GM18909 (cell line): ENCODE measurements at regions not wholly inside any gene's neighbourhood (a gene's known extent, or its start where the extent isn't known, plus 50 kb on each side); places are given as distances from the start of the nearest gene placed in this dataset.

Experiments
- ATAC-seq: cut with Tn5 transposase; IDR thresholded peaks from one replicate; pipeline ENCODE4 v1.9.1; 2021; ENCODE audit warnings: mild to moderate bottlenecking; ENCODE audit not compliant: unreplicated experiment, poor library complexity

GRCh38 chr13:107545946-107546502 is 669.3 kb downstream of the LIG4 start:
- ATAC-seq: no peak

- ATAC-seq: no peak
Observed at GRCh38 chr13:107534548-107534947, 680.8 kb downstream of the LIG4 start.

GRCh38 chr13:107531816-107532215 is 683.5 kb downstream of the LIG4 start:
- no peak for ATAC-seq

DNA sequence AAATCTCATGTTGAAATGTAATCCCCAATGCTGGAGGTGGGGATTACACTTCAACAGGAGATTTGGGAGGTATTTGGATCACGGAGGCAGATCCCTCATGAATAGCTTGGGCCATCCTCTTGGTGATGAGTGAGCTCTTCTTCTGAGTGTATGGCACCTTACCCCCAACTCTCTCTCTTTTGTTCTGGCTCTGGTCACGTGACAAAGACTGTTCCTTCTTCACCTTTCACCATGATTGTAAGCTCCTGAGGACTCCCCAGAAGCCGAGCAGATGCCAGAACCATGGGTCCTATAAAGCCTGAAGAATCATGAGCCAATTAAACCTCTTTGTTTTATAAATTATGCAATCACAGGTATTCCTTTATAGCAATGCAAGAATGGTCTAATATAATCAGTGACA is 684.2 kb downstream of the LIG4 start:
- ATAC-seq: no peak

- no peak for ATAC-seq
Observed at GRCh38 chr13:107529035-107529434, 686.3 kb downstream of the LIG4 start.

GRCh38 chr13:107518780-107519179 is 696.6 kb downstream of the LIG4 start:
- no peak for ATAC-seq

DNA sequence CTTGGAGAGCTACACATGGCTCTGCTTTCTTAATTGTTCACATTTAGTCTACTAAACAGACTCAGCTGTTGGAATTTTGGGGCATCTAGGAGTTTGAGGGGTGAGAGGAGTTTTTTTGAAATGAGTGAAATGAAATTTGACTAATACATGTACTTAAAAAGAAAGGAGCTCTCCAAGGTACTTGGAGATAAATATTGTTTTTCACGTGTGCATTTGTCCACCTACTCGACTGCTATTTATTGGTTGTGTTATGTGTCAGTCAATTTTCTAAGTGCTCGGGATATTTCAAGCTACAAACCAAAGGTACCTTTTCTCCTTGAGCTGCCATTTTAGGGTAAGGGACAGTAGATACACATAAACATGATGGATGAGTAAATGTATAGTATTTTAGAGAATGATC is 697.0 kb downstream of the LIG4 start:
- no peak for ATAC-seq

DNA sequence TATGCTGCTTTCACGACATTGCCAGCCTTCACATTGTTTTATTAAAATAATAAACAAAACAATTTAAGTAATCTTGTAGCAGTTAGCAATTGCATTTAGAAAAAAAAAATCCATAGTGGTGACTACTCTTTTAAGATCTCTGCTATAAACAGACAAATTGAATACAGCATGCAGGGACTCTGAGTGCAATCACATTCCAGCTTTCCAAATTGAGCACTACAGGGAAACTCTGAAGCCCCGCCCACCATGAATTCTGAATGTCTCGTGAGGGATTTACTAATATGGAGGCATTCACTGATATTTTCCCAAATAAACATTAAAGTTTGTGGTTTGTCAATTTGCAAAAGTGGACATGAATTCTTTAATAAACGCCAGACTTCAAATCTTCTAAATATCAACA is 698.8 kb downstream of the LIG4 start:
- ATAC-seq: no peak

DNA sequence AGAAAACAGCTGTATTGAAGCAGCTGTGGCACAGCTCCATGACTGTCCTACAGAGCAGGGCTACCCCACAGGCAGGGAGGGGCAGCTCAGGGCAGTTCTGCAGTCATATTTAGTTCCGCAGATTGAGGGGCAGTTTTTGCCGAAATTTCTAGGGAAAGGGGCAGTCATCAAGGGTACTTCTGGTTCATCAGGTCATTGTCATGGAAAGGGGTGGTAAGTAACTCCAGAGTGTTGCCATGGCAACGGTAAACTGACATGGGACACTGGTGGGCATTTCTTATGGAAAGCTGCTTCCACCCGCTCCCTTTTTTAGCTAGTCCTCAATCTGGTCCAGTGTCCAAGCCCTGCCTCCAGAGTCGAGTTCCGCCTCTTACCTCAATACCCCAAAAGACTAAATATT is 702.8 kb downstream of the LIG4 start:
- no peak for ATAC-seq

- ATAC-seq: no peak
Observed at GRCh38 chr13:107497661-107498060, 717.7 kb downstream of the LIG4 start.

- no peak for ATAC-seq
Observed at GRCh38 chr13:107493266-107493665, 722.1 kb downstream of the LIG4 start.

DNA sequence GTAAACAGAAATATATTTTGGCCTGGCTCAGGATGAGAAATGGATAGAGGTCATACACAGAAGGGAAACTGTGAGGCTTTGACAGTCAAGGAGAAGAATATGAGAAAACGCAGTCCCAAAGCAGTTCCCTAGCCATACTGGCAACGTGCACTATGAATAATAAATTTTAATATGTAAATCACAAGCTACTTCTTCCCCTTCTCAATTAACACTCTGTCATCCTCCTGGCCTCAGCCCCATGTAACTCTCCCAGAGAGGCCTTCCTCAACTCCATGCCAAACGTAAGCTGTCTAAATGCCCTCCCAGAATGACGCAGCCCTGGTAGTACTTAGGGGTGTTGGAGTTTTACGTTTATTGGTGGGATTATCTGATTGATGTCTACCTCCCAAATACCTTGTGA is 732.6 kb downstream of the LIG4 start:
- no peak for ATAC-seq

DNA sequence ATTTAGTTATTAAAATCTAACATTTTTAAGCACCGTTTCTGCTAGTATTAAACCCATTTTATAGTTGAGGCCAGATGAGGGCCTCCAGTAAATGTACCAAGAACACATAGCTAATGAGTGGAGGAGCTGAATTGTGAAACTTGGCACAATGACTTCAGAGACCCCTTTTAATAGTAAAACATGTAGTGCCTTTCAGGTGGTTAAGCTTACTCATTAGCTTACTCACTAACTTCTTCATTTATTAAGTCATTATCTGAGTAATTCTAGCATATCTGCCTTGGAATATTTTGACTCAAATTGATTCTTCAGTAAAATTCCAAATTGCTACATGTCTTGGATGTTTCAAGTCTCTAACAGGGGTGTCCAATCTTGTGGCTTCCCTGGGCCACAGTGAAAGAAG is 735.2 kb downstream of the LIG4 start:
- ATAC-seq: no peak

- no peak for ATAC-seq
Observed at GRCh38 chr13:107477772-107478379, 737.5 kb downstream of the LIG4 start.

- no peak for ATAC-seq
Observed at GRCh38 chr13:107475753-107476453, 739.4 kb downstream of the LIG4 start.

- ATAC-seq: no peak
Observed at GRCh38 chr13:107473253-107473652, 742.1 kb downstream of the LIG4 start.

- no peak for ATAC-seq
Observed at GRCh38 chr13:107466326-107467099, 748.8 kb downstream of the LIG4 start.

- no peak for ATAC-seq
Observed at GRCh38 chr13:107462501-107462900, 752.8 kb downstream of the LIG4 start.

GRCh38 chr13:107461751-107462150 is 753.6 kb downstream of the LIG4 start:
- ATAC-seq: no peak

GRCh38 chr13:107459430-107459829 is 755.9 kb downstream of the LIG4 start:
- no peak for ATAC-seq

- ATAC-seq: no peak
Observed at GRCh38 chr13:107458269-107458668, 757.1 kb downstream of the LIG4 start.
